Upper lobe of left lung (tissue), 6 donors: ENCODE measurements at regions not wholly inside any gene's neighbourhood (a gene's known extent, or its start where the extent isn't known, plus 50 kb on each side); places are given as distances from the start of the nearest gene placed in this dataset.

Experiments used
- ATAC-seq, 2 donors: fragments of 200-7000 bp; cut with Tn5 transposase; one replicate each; pipeline ENCODE4 v1.9.1; 2022; ENCODE audit warnings: mild to moderate bottlenecking in 2 of 2, moderate library complexity in 2 of 2; ENCODE audit not compliant: low FRiP score in 2 of 2
- DNase-seq, 2 donors: peaks; one replicate each; pipeline ENCODE4 v3.0.0-alpha.2; 2019 to 2020
- H3K27ac ChIP-seq, 4 donors: fragments of 200-600 bp; sonication (generic); one replicate each; pipeline ENCODE4 v1.5.1; 2016 to 2019
- H3K27me3 ChIP-seq, 4 donors: fragments of 200-600 bp; sonication (generic); one replicate each; pipeline ENCODE4 v1.5.1; 2017 to 2019
- H3K36me3 ChIP-seq, 4 donors: fragments of 200-600 bp; sonication (generic); one replicate each; pipeline ENCODE4 v1.5.1; 2016 to 2019
- H3K4me1 ChIP-seq, 4 donors: fragments of 200-600 bp; sonication (generic); one replicate each; pipeline ENCODE4 v1.5.1; 2018 to 2019
- H3K4me3 ChIP-seq, 4 donors: fragments of 200-600 bp; sonication (generic); one replicate each; pipeline ENCODE4 v1.5.1; 2017 to 2019; ENCODE audit warnings: mild to moderate bottlenecking in 2 of 4, moderate library complexity in 1 of 4
- H3K9me3 ChIP-seq, 4 donors: fragments of 200-600 bp; sonication (generic); one replicate each; pipeline ENCODE4 v1.5.1; 2018 to 2019
- CTCF ChIP-seq, 6 experiments: fragments of 450-650 bp in 4 of 6; fragments of 200-600 bp in 2 of 6; sonication (generic) in 2 of 6; IDR thresholded peaks; one replicate each; pipeline ENCODE4 v1.5.1; 2016 to 2019; ENCODE audit warnings: antibody characterized with exemption in 6 of 6
- EP300 ChIP-seq, 4 donors: sonication (generic); formaldehyde crosslinking; IDR thresholded peaks; one replicate each; pipeline ENCODE4 v1.5.1; 2017; ENCODE audit warnings: antibody characterized with exemption in 4 of 4, control low read depth in 2 of 4
- POLR2A ChIP-seq, 4 donors: fragments of 450-650 bp; IDR thresholded peaks; one replicate each; pipeline ENCODE4 v1.5.1; 2016 to 2017; ENCODE audit warnings: antibody characterized with exemption in 4 of 4, mild to moderate bottlenecking in 2 of 4
- POLR2AphosphoS5 ChIP-seq, 2 donors: sonication (generic); formaldehyde crosslinking; IDR thresholded peaks; one replicate each; pipeline ENCODE4 v1.5.1; 2017; ENCODE audit warnings: antibody characterized with exemption in 2 of 2
- WGBS, 2 donors: methylation state at CpG; one replicate each; pipeline ENCODE4 v1.1.5; 2017 to 2018; 5-methylcytosine and 5-hydroxymethylcytosine counted together
- donor health status: DM: no; HTN: no; CAD: no; lungs with moderate emphysema.
- donor health status: DM: no; HTN: yes; CAD: no; lungs with severe emphysema.

- WGBS, 2 donors: 93 to 95% methylated on average over 1 of the region's 1 CpG
- Histone ChIP-seq H3K36me3 (no peaks in the 10 kb centered on the region), H3K4me1 (no peaks in the 10 kb centered on the region), H3K27me3 (no peaks in the 10 kb centered on the region), H3K27ac (no peak overlapping the region), H3K4me3 (no peak overlapping the region), H3K9me3 (no peaks in the 10 kb centered on the region)
- ATAC-seq (no peak), DNase-seq (no peak)
- no peak for TF ChIP-seq POLR2AphosphoS5 (IDR thresholded peaks at IDR 0.05)
These were observed 89.9 kb upstream of the LSM8 start for GRCh38 chr7:118094044-118094443.

GRCh38 chr7:118104812-118105441, 79.0 kb upstream of the LSM8 start:
- Histone ChIP-seq H3K4me3 (no peak overlapping the region), H3K4me1 (no peaks in the 10 kb centered on the region), H3K9me3 (no peaks in the 10 kb centered on the region), H3K36me3 (no peaks in the 10 kb centered on the region), H3K27ac (no peak overlapping the region), H3K27me3 (no peaks in the 10 kb centered on the region)
- TF ChIP-seq POLR2A (IDR thresholded peaks at IDR 0.05) (no peak), CTCF (IDR thresholded peaks at IDR 0.05) (peak in 2 of 6 experiments; percentile 8 to 18)
- DNase-seq (no peak), ATAC-seq (peak in 1 of 2 donors; percentile 65)
- WGBS, 2 donors: 11 to 15% methylated on average over 2 of the region's 2 CpGs

- DNase-seq (peak in 1 of 2 donors; percentile 22), ATAC-seq (no peak)
- Histone ChIP-seq H3K9me3 (peaks cover 0 to 3% (median 0%) of the 10 kb centered on the region in 4 donors), H3K27ac (no peak overlapping the region), H3K4me3 (no peak overlapping the region), H3K36me3 (no peaks in the 10 kb centered on the region), H3K27me3 (no peaks in the 10 kb centered on the region), H3K4me1 (no peaks in the 10 kb centered on the region)
- WGBS, 2 donors: 68 to 73% methylated on average over 2 of the region's 2 CpGs
- TF ChIP-seq CTCF (IDR thresholded peaks at IDR 0.05): no peak
- no peak for TF ChIP-seq POLR2AphosphoS5 (IDR thresholded peaks at IDR 0.05)
- TF ChIP-seq POLR2A (IDR thresholded peaks at IDR 0.05): no peak
These were observed 74.4 kb upstream of the LSM8 start for GRCh38 chr7:118109607-118110006.

GRCh38 chr7:118110178-118110925, 73.6 kb upstream of the LSM8 start:
- no peak for TF ChIP-seq EP300 (IDR thresholded peaks at IDR 0.05)
- Histone ChIP-seq H3K27ac (no peak overlapping the region), H3K4me1 (no peaks in the 10 kb centered on the region), H3K27me3 (no peaks in the 10 kb centered on the region), H3K4me3 (no peak overlapping the region), H3K9me3 (peaks cover 0 to 3% (median 0%) of the 10 kb centered on the region in 4 donors), H3K36me3 (no peaks in the 10 kb centered on the region)
- DNase-seq (no peak), ATAC-seq (no peak)
- 68 to 86% methylated on average over 2 of the region's 2 CpGs for WGBS, 2 donors

GRCh38 chr7:118111347-118111746, 72.6 kb upstream of the LSM8 start:
- WGBS, 2 donors: 83 to 85% methylated on average over 2 of the region's 2 CpGs
- H3K36me3 ChIP-seq: no peaks in the 10 kb centered on the region
- H3K27ac ChIP-seq: no peak overlapping the region
- ATAC-seq: no peak
- TF ChIP-seq POLR2A (IDR thresholded peaks at IDR 0.05): no peak
- TF ChIP-seq POLR2AphosphoS5 (IDR thresholded peaks at IDR 0.05): no peak
- no peak for TF ChIP-seq EP300 (IDR thresholded peaks at IDR 0.05)
- TF ChIP-seq CTCF (IDR thresholded peaks at IDR 0.05): no peak
- H3K27me3 ChIP-seq: no peaks in the 10 kb centered on the region
- H3K9me3 ChIP-seq: peaks cover 0 to 3% (median 0%) of the 10 kb centered on the region in 4 donors
- H3K4me3 ChIP-seq: no peak overlapping the region
- H3K4me1 ChIP-seq: no peaks in the 10 kb centered on the region
- no peak for DNase-seq

- no peaks in the 10 kb centered on the region for H3K4me1 ChIP-seq
- TF ChIP-seq CTCF (IDR thresholded peaks at IDR 0.05) (no peak), POLR2A (IDR thresholded peaks at IDR 0.05) (no peak), EP300 (IDR thresholded peaks at IDR 0.05) (no peak), POLR2AphosphoS5 (IDR thresholded peaks at IDR 0.05) (no peak)
- no peaks in the 10 kb centered on the region for H3K36me3 ChIP-seq
- no peak overlapping the region for H3K27ac ChIP-seq
- peaks cover 0 to 3% (median 0%) of the 10 kb centered on the region in 4 donors for H3K9me3 ChIP-seq
- DNase-seq (no peak), ATAC-seq (no peak)
- H3K27me3 ChIP-seq: no peaks in the 10 kb centered on the region
- no peak overlapping the region for H3K4me3 ChIP-seq
- 74 to 80% methylated on average over 10 of the region's 10 CpGs for WGBS, 2 donors
These were observed 69.8 kb upstream of the LSM8 start for GRCh38 chr7:118114175-118114574.
